ENCODE measurements at regions not wholly inside any gene's neighbourhood (a gene's known extent, or its start where the extent isn't known, plus 50 kb on each side); places are given as distances from the start of the nearest gene placed in this dataset.
"Not testable (repeated sequence)": the region's sequence is repeated elsewhere in the genome, so short reads cannot be mapped to it uniquely, and the experiment has no call there.

DNA sequence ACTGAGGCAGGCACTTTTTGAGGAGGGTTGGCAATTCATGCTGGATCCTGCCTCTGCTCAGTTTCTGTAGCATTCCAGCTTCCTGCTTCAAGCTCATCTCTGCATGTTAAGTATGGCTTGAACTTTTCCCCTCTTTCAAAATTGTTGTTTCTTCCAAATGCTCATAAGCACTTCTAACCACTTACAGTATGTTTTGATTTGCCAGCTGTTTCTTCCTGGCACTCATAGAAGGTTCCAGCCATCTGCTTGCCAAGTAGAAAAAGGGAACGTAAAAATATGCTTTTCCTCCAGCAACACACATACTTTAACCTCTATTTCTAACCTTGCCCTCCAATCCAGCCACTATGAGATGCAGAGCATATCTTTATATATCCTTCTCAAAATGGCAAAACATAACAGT lies 692.6 kb upstream of the COBL start:
- ATAC-seq: no peak

DNA sequence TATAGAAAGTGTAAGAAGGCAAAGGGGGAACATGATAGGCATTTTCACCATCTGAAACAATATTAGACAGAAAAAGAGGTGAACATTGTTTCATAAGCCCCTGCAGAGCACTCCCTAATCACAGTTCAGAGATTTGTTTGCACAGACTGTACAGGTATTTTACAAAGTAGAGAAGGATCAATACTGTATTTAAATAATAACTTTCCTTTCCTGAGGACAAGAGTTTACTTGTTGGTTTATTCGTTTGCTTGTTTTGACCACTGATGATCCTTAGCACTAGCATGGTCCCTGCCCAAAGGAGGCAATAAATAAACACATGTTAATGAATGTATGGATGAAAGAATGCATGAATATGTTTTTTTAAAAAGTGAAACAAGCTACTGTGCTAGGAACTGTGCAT lies 690.1 kb upstream of the COBL start:
- no peak for ATAC-seq

DNA sequence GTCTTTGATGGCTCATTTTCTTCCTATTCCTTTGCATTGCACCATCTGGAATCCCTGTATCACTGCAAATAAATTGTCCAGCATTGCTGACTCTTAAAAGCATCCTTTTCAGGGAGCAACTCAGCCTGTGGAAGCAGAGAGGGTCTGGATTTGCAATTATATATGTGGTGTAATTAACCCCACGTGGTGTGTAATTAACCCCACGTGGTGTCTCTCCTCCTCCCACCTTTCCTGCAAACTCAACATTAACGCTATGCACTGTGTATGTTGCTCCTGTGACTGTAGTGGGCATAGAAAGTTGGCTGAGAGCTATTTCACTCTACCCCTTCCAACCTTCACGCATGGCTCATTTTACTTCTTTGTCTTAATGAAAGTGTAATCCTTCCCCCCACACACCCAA lies 689.0 kb upstream of the COBL start:
- ATAC-seq: no peak

DNA sequence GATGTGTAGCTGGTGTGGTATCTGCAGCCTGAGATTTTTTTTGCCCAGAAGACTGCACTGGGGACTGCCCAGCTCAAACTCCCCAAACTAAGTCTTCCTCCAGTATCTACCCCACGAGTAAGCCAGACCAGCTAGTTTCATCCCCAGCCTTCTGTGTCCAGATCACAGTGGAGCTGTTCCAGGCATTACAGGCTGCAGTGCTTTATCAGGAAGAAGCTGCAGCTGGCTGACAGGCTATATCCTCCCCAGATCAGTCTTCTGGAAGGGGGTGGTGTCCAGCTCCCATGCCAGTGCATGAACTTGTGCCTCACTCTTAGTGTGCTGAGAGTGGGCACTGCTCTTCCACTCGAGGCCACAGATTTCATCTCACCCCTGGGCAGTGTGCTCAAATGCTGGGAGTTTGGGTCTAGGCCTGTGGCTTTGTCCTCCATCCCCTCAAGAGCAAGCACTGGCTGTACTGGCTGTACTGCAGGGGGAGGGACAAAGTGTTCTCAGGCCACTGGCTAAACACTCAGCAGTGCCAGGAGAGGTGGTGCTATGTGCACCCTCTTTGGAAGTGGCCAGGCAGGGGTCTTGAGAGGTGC lies 679.1 kb upstream of the COBL start:
- ATAC-seq: no peak

DNA sequence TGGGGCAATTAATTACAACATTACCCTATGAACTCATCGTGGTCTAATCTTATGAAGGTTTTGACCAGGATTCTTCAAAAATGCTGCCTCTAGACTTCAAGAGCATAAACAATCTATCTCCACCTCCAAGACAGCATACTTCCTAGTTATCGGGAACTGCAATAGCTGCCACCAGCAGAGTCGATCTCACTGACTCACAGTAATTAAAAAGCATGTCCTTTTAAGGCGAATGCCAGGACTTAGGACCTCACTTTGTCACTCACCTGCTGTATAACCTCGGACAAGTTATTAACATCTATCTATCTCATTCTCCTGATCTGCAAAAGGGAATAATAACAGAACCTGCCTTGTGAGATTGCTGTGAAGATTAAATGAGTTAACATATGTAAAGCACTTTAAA lies 666.0 kb upstream of the COBL start:
- ATAC-seq: no peak

DNA sequence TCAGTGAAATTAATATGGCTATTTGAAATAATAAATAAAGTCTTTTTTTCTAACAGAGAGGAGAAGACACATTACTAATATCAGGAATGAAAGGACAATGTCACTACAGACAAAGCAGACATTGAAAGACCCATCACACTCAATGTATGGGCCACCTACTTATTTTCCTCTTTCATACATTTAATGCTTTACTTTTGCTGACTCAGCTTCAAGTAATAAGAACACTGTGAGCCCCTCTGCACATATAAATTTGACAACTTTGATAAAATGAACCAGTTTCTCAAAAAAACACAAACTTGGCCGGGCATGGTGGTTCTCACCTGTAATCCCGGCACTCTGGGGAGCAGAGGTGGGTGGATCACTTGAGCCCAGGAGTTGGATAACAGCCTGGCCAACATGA lies 664.2 kb upstream of the COBL start:
- no peak for ATAC-seq

DNA sequence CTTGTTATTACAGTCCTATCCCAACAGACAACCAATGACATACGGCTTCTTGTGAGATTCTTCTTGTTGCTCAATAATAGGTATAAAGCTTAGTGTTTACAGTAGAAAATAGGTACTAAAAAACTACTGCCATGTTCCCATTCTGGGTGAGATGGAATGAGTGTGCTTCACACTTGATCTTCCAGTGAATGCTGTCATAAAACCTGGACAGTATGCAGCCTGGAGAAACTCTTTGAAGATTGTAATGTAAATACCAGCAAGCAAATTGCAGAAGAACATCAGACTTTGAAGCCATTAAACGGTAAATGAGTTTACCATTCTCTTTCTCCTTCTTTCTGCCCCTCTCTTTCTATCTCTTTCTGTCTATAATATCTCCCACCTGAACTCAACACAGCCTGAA lies 663.7 kb upstream of the COBL start:
- ATAC-seq: no peak

DNA sequence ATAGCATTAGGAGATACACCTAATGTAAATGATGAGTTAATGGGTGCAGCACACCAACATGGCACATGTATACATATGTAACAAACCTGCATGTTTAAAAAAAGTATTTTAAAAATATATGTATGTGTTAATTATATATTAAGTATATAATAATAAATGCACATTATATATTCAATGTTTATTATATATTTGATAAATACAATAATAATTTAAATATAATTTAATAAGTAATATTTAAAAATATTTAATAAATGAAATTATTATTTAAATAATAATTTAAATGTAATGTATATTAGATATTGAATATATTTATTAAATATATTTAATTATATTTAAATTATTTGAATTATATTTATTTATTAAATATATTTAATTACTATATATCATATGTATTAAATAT lies 661.3 kb upstream of the COBL start:
- no peak for ATAC-seq

DNA sequence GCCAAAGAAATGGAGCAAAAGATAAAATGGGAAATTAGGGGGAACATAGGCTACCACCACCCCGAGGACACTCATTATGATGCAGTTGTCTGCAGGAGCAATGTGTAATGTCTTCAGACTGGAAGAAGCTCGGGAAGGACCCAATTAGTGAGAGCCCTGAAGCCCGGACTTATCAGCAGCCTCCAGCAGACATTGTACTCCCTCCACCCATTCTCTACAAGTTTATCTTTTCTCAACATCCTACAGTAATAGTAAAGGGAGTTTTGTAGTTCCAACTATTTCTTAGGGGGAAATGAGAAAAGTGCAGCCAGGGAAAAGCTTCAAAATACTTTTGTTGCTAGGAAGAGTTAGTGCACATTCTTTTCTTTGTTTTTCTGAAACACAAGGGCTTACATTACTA lies 657.3 kb upstream of the COBL start:
- ATAC-seq: no peak

DNA sequence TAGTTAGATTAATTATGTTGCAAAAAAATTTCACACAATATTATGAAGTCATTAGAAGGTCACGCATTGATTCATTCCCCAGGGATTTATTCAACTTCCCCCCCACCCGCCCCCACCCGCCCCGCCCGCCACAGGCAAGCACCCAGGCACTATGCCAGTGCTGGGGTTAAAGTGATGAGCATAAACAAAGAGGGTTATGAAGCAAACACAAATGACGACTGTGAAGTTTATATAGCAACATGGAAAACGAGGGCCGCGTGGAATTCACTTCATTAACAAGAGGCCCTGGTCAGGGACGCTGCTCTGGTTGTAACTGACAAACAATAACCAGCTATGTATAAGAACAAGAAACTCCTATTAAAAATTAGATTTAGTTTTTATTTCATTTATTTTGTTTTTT lies 656.5 kb upstream of the COBL start:
- ATAC-seq: no peak

DNA sequence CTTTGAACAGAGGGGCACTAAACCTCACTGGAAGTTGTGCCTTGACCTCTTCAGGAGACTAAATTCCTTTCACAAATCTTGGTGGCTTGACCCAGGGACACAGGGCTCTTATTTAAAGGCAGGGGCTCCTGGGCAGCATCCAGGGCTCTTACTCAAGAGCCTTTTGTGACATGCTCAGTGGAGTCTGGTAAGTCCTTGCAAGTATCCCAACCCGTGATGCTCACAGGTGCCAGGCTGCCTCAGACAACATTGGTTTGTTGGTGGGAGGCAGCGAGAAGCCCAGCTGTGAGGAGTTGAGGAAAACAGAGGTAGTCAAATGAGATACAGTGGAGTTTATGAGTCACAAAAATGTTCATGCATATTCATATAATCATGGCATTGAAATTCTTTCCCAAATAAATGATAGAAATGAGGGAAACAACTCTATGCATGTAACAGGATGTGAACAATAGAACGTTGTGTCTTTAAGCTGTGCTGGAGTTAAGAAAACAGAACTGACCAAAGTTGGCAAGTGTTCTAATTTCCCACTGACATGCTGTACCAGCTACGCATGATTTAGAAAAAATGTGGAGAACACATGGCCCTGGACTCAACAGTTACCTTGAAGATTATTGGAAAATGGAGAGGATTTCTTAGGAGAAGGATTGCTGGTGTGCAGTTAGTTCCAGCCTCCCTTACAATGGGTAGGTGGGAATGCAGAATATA lies 654.5 kb upstream of the COBL start:
- ATAC-seq: no peak

DNA sequence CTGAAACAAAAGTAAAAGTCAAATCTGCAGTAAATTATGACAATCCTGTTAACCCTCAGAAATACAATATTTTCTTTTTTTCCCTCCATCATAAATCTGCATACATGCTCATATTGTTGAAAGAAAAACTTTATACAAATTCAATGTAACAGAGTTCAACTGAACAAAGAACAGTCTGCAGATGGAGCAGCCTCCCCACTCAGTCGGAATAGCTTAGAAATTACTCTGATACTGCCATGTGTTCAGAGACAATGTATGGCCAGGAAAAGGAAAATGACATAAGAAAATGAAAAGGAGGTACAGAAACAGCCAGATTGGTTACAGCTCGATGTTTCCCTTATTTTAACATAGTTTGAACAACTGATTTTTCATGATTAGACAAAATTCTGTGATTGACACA lies 651.9 kb upstream of the COBL start:
- no peak for ATAC-seq

DNA sequence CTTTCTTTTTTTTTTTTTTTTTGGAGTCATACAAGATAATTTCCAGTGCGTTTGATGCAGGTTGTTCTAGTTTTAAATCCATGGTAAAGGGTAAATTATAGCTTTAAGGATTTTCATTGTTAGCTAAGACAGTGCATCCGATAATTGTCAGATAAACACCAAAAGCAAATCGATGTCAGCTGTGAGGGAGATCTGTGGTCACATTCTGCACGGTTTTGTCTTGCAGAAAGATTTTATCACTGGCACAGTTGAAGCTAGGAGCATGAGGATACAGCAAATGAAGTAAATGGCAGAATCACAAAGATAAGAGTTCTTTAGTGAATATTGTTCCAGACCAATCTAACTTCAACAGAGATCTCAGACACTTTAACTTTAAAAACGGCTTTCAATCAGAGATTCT lies 648.8 kb upstream of the COBL start:
- no peak for ATAC-seq

DNA sequence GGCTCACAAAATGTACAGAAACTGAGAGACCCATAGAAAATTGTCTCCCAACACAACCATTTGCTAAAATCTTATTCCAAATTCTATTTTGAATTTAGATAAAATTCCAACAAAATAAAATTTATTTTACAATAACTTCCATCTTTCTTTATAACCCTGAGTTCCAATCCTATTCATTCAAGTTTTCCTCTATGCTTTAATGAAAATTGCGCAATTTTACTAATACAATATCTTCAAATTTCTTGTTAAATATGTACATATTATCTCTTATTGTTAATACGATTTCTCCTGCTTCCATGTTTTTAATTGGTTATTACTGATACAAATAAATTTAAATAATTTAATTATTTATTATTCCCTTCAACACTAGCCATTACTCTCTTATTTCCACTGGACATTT lies 645.2 kb upstream of the COBL start:
- ATAC-seq: no peak

DNA sequence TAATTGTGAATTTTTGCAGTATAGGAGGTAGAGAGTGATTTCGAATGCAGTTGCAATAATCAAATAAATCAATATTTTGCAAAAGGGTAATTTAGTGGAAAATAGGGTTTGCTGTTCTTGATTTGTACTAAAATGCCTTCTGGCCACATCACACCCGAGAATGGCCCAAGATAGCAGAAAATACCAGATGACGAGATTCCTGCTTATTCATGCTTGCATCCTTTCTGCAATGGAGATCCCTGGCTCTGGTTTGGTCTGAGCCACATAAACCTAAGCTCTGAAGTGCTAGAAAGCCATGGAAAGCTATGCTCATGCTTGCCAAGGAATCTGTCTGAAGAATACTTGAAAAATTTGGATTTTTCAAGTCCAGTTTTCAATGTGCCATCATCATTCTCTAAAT lies 634.2 kb upstream of the COBL start:
- no peak for ATAC-seq

DNA sequence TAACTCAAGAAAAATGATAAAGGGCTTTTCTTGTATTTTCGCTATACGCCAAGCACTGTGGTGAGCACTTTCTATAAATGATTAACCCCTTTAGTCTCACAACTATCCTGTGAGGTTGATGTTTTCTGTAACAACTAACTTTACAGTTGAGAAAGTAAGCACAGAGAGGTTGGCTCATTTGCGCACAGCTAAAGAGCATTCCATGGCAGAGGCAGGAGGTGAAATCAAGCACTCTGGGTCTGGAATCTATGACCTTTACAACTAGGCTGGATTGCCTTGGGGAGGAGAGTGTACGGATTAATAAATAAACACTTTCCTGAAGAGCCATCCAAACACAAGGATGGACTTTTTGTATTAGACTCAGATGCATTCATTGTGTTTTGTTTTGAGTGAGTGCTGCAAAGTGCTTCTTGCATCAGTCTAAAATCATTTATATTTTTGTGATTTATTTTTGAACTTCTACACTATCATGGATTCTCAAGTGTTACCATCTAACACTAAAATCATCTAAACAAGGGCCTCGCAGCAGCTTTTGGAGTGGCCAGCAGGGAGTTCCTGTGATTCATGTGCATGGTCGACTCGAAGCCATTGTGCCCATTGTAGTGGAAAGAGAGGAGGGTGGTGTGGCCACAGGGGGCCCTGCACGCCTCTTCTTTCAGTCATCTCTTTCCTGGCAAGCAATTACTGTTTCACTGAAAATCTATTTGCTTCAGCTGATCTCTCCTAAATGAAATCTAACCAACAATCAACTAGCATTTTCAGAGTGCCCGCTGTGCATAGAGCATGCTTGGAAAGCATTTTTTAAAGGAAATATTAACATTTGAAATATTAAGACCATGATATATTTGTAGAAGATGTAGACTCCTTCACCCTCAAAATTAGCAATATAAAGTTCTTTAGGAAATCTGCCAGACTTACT lies 633.4 kb upstream of the COBL start:
- no peak for ATAC-seq

DNA sequence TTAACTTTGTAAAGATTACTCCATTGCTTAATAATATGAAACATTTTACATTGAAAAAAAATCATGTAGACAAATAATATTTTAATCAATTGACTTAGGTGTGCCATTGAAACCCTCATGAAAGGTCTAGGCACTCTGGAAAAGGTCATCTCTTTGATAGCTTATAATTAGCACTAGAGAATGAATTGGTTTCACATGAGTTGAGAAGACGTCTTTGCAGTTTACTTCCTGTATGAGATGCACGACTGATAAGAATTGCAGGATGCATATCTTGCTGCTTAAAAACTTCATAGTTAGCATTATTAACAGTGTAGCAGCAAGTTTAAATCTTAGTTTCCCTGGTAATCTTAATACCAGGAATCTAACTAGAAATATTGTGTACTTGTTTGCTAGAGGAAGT lies 614.2 kb upstream of the COBL start:
- ATAC-seq: no peak

DNA sequence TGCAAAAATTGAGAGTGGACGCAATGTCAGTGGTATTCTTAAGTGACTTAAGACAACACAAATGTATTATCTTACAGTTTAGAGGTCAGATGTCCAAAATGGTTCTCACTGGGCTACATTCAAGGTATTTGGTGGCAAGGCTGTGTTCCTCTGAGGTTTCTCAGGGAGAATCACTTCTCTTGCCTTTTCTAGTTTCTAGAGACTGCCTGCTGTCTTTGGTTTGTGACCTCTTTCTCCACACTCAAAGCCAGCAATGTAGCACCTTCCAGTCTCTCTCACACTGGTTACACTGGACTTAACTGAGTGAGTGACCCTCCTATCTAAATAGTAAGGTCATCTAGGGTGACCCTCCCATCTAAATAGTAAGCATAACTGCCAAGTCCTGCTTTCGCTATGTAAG lies 613.2 kb upstream of the COBL start:
- ATAC-seq: no peak

DNA sequence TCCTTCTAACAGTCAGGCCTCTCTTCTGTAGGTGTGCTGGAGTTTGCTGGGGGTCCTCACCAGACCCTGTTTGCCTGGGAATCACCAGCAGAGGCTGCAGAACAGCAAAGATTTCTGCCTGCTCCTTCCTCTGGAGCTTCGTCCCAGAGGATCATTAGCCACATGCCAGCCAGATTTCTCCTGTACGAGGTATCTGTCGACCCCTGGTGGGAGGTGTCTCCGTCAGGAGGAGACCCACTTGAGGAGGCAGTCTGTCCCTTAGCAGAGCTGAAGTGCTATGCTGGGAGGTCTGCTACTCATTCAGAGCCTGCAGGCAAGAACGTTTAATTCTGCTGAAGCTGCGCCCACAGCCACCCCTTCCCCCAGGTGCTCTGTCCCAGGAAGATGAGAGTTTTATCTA lies 611.1 kb upstream of the COBL start:
- ATAC-seq: no peak

DNA sequence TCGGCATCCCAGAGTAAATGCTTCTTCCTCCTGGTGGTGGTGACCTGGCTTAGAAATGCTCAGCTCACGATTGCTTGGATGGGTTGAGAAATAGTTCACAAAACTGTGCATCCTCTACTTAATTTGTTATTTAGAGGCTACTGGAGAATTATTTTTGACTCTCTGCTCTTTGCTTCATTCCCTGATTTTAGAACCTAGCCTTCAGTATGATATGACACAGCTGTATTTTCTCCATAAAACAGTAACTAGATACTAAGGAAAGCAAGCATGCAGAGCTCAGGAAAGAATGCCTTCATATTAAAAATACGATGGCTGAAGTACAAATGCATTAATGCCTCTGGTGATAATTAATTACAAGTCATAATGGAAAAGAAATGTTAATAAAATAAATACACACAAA lies 602.0 kb upstream of the COBL start:
- no peak for ATAC-seq

DNA sequence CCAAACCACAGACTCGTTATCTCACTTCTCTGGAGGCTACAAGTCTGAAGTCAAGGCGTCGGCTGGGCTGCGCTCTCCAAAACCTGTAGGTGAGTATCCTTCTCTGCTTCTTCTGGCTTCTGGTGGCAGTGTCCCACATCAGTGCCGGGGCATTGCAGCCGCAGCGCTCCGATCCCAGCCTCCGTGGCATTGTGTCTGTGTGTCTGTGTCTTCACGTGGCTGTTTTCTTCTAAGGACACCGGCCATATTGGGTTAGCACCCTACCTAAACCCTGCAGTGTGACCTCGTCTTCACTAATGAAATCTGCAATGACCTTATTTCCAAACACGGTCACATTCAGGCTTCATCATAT lies 584.9 kb upstream of the COBL start:
- no peak for ATAC-seq

DNA sequence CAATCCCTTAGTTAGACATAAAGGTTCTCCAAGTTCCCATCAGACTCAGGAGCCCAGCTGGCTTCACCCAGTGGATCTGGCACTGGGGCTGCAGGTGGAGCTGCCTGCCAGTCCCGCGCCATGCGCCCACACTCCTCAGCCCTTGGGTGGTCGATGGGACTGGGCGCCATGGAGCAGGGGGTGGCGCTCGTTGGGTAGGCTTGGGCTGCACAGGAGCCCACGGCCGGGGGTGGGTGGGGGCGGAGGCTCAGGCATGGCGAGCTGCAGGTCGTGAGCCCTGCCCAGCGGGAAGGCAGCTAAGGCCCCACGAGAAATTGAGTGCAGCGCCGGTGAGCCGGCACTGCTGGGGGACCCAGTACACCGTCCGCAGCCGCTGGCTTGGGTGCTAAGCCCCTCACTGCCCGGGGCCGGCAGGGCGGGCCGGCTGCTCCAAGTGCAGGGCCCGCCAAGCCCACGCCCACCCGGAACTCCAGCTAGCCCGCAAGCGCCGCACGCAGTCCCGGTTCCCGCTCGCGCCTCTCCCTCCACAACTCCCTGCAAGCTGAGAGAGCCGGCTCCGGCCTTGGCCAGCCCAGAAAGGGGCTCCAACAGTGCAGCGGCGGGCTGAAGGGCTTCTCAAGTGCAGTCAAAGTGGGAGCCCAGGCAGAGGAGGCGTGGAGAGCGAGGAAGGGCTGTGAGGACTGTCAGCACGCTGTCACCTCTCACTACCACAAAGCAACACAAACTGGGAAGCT lies 584.3 kb upstream of the COBL start:
- ATAC-seq: not testable (repeated sequence)

DNA sequence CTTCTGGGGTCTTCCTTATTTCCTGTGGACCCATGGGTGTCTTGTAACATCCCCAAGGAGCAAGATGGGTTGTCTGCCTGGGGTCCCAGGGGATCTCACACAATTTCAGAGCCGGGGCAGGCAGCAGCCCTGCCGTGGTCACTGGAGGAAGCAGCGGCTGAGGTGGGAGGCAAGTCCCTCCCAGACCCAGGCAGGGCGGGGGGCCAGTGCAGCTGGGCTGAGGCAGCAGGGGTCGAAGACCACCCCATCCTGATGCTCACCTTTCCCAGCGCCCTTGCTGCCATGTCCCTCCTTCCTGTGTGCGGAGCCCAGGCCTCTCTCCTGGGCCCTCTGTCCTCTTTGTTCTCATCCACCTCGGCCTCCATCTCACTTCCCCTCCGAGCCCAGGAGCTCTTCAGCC lies 583.0 kb upstream of the COBL start:
- no peak for ATAC-seq

DNA sequence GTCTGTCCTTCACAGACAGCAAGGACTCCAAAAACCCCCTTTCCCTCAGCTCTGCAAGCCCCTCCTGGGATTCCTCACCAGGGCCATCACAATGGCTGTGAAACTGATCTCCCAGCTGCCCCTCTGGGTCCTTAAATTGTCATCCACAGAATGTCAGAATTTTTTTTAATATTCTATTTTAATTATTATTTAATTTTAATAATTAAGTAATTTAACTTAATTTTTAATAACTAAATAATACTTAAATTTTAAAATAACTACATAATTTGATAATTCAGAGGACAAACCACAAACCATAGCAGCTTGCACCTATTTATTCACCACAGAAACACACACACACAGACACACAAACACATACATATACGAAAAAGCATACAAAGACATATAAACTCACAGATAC lies 565.8 kb upstream of the COBL start:
- ATAC-seq: no peak

Data from activated CD4-positive, CD25-positive, alpha-beta regulatory T cell treated with anti-CD3 and anti-CD28 coated beads, Interleukin-2, amount 50 U/mL, for 24 hours (primary cell).